ENCODE measurements at regions not wholly inside any gene's neighbourhood (a gene's known extent, or its start where the extent isn't known, plus 50 kb on each side); places are given as distances from the start of the nearest gene placed in this dataset.

GRCh38 chr5:2487152-2487763, 264.2 kb downstream of the IRX2 start:
- no peak for DNase-seq

DNA sequence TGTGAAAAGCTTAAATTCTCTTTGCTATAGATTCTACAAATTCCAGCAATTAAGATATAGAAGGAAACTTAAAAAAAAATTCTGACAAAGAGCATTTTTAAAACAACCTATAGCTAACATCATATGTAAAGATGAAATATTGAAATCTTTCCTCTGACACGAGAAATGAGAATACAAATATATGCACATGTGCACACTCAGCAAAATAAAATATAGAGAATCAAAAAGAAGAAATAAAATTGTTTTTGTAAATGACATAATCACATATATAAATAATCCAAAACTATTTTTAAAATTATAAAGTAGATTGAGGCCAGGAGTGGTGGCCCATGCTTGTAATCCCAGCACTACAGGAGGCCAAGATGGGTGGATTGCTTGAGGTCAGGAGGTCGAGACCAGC, 265.1 kb downstream of the IRX2 start:
- DNase-seq, result no peak

- DNase-seq, result no peak
Observed at GRCh38 chr5:2482778-2483177, 268.7 kb downstream of the IRX2 start.

GRCh38 chr5:2480871-2481270, 270.6 kb downstream of the IRX2 start:
- no peak for DNase-seq

- DNase-seq, result no peak
Observed at GRCh38 chr5:2475902-2476301, 275.6 kb downstream of the IRX2 start.

- no peak for DNase-seq
Observed at GRCh38 chr5:2472670-2473069, 278.8 kb downstream of the IRX2 start.

DNA sequence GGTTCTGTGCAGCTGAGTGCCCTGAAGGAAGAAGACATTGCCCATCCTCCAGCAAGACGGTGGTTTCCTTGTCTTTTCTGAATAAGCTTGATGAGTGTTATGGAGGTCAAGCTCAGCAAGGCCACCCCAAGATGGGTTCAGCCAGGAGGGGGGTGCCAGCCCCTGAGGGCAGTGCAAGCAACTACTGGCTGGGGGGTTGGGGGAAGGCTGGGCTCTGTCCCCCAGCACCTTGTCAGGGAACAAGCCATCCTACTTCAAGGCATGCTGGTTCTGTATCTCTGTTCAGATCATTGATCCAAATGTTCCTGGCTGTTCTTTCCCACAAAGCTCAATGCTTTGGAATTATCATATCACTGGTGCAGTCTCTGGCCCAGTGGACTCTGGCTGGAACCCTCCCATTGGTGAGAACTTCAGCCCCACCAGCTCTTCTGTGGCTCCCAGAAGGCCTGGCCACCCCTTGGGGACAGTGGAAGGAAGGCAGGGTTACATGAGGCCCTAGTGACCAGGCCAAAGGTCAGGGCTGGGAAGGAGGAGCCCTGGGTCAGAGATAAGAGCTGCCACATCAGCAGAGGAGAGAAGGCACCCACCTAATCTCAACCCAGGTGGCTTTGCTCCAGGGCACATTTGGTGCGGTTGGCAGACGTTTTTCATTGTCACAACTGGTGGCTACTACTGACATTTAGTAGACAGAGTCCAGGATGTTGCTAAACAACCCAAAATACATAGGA, 280.2 kb downstream of the IRX2 start:
- DNase-seq, result no peak

GRCh38 chr5:2466966-2467365, 284.5 kb downstream of the IRX2 start:
- DNase-seq, result no peak

DNA sequence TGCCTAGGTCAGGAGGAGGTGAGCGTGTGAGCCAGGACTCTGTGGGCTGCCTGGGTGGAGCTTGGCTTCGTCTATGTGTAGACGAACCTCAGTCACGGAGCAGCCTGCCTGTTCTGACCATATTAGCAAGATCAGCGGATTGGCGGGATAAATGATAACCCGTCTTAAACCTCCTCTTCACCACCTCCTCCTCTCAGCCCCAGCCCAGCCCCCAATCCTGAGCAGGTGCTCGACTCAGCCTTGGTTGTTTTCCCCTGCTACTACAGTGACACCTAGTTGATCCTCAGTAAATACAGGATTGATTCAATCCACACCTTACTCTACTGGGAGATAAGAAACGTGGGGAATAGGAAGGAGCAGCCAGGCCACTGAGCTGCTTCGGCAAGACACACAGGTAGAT, 286.1 kb downstream of the IRX2 start:
- no peak for DNase-seq

DNA sequence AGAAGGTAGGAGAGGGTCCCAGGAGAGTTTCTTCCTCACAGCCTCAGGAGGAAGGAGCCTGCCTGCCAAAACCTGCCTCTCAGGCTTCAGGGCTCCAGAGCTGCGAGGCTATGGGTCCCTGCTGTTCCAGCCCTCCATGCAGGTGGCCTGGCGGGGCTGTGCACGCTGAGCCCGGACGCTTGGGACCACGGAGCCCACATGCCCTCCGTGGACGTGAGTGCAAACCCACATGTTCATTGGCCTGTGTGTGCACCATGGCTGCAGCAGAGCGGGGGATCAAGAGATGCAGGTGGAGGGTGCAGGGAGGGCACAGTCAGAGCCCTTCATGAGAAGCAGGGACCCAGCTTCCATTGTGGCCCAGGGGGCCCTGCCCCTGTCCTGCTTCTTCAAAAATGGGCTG, 287.3 kb downstream of the IRX2 start:
- no peak for DNase-seq

DNA sequence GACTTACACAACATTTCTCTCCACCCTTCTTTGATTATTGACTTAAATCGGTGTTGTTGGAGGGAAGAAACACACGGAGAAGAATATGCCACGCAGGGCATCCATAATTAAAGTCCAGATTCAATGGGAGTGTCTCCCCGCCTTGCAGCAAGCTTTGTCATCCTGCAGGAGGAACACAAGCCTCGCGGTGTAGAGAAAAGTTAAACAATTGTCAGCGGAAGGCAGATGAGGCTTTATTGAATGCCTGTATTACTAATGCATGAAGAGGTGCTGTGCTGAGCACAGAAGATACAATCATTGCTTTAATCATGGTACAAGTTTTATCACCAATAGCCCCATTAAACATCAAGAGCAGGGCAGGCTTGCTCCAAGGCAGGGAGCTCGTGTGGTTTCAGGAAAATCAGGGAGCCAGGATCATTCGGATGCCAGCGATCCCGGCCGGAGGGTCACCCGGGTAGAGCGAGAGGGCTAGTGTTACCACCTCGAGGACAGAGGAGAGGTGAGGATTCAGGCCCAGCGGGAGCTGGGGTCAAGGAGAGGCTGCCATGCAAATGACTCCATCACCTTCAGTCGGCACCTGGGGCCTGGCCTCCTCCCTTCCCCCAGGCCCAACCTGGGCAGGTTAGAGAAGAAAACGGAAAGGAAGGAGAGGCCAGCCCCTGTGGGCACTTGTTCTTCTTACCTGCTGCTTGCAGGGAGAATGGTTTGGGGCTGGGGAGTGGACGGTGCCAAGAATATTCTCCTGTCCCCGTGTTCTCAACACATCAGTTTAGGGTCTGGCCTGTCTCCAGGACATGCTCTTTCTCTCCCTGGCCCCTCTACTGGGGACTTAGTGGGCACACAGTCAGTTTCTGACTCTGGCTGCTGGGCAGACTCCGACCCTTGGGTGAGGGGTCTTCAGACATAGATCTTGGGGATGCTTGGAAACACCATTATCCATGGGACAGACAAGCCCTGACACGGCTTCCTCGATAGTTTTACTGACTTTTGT, 289.5 kb downstream of the IRX2 start:
- no peak for DNase-seq

GRCh38 chr5:2460098-2460497, 291.4 kb downstream of the IRX2 start:
- no peak for DNase-seq

- no peak for DNase-seq
Observed at GRCh38 chr5:2459251-2459650, 292.2 kb downstream of the IRX2 start.

DNA sequence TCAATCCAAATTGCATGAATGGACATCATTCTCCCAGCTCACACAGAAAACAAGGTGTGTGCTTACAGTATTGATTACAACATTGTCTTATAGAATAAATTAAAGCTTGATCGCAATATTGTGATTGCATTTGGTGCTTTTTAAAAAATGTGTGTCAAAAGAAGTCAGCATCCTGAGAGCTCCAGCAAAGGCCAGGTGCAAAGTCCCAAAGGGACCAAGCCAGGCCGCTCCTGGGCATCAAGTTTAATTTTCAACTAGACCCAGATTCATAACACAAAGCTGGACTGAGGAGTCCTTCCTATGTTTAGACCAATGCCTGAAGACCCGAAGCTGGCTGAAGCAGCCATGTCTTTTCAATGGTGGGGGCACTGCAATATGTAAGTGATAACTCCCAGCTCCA, 295.6 kb downstream of the IRX2 start:
- no peak for DNase-seq

DNA sequence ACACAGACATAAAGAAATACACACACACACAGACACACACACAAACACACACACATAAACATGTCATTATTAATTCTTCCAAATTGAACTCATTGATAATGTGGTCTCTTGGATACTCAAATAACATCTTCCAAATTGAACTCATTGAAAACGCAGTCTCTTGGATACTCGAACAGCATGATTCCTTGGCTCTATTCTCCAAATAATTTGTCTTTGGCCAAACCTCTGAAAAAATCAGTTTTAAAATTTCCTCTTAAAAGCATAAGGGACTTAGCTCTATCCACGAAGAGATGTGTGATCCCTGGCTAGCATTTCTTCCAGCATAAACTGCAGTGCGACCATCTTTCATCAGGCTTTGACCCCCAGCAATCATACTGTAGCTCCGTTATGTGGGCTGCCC, 296.6 kb downstream of the IRX2 start:
- DNase-seq, result no peak

DNA sequence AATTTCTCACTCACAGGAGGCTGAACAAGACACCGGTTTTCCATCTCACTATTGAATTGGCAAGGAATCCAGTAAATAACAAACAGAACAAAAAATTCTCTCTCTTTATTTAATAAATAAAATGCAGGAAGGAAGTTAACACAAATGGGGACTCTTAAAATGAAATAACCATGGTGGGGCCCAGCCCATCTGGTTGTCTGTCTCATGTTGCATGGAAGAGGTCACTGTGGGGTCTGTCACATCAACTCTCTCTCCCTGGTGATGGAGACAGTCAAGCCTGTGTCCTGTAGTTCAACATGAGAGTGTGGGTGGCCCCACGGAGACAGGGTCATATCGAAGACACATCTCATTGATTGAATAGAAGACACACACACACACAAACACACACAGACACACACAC, 297.7 kb downstream of the IRX2 start:
- DNase-seq, result no peak

GRCh38 chr5:2451100-2451499, 300.4 kb downstream of the IRX2 start:
- DNase-seq, result no peak

GRCh38 chr5:2442496-2443354, 308.8 kb downstream of the IRX2 start:
- no peak for DNase-seq

- no peak for DNase-seq
Observed at GRCh38 chr5:2441495-2442180, 309.8 kb downstream of the IRX2 start.

DNA sequence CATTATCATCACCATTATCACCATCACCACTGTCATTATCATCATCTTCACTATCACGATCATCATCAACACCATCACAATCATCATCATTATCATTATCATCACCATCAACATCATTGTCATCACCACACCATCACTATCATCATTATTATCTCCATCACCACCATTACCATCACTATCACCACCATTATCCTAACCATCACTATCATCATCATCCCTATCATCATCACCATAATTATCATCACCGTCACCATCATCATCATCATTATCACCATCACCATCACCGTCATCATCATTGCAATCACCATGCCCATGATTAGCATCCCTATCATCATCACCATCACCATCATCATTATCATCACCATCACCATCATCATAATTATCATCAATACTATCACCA, 311.9 kb downstream of the IRX2 start:
- DNase-seq, result no peak

DNA sequence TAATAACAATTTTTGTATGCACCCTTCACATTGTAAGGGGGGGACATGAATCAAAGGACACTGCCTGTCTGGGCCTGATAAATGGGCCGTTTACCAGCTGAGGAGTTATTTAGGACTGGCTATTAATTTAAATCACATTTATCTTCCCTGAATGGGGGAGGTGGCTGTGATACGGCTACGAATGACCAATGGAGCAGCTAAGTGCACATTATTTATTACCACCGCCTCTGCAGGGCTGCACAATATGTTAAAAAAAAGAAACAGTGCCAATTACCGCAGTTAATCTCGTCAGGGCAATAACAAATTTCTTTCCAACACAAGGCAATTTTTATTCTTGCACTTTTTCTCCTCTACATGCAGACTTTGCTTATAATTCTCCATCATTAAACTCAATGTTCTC, 318.4 kb downstream of the IRX2 start:
- DNase-seq, result no peak

Data from CD4-positive, alpha-beta T cell treated with Interferon gamma for 1 hour (primary cell).